K562 (cell line): ENCODE measurements at regions not wholly inside any gene's neighbourhood (a gene's known extent, or its start where the extent isn't known, plus 50 kb on each side); places are given as distances from the start of the nearest gene placed in this dataset.
"Not testable (repeated sequence)": the region's sequence is repeated elsewhere in the genome, so short reads cannot be mapped to it uniquely, and the experiment has no call there.

ENCODE experiments used
- CHD4 ChIP-seq: fragments of 200-600 bp; sonication (generic); IDR thresholded peaks from 3 replicates; pipeline ENCODE4 v1.6.1; 2012; ENCODE audit warnings: low read depth, mild to moderate bottlenecking, mixed read lengths, low read length, inconsistent platforms; ENCODE audit not compliant: insufficient read depth, insufficient replicate concordance, poor library complexity, severe bottlenecking
- CTBP1 ChIP-seq: fragments of 450-650 bp; IDR thresholded peaks from 2 replicates; pipeline ENCODE4 v1.6.1; 2016; ENCODE audit warnings: borderline replicate concordance
- CTCF ChIP-seq, 3 experiments: IDR thresholded peaks in 2 of 3; conservative IDR thresholded peaks in 1 of 3; 2 replicates each; pipeline ENCODE4 v1.5.1; 2011 to 2012; ENCODE audit warnings: low read length in 3 of 3, mild to moderate bottlenecking in 3 of 3, control low read depth in 2 of 3, improper control_type of control experiment in 1 of 3, inconsistent platforms in 1 of 3, low read depth in 1 of 3, mixed read lengths in 1 of 3, moderate library complexity in 1 of 3; ENCODE audit not compliant: insufficient read depth in 2 of 3
- EGR1 ChIP-seq: fragments of 450-650 bp; conservative IDR thresholded peaks from 2 replicates; pipeline ENCODE4 v1.6.1; 2017; ENCODE audit warnings: mild to moderate bottlenecking
- EP300 ChIP-seq: IDR thresholded peaks from 2 replicates; pipeline ENCODE4 v1.6.1; 2012; ENCODE audit warnings: low read length, improper control_type of control experiment
- EZH2 ChIP-seq: IDR thresholded peaks from 2 replicates; pipeline ENCODE4 v1.6.1; 2012; ENCODE audit warnings: low read depth, mild to moderate bottlenecking, inconsistent platforms, low read length, borderline replicate concordance
- FOXK1 ChIP-seq: sonication (generic); formaldehyde crosslinking; IDR thresholded peaks from 2 replicates; pipeline ENCODE4 v1.8.0; 2022; ENCODE audit warnings: missing genetic modification reagents, mild to moderate bottlenecking, borderline replicate concordance
- GABPB1 ChIP-seq: sonication (generic); formaldehyde crosslinking; IDR thresholded peaks from 2 replicates; pipeline ENCODE4 v1.8.0; 2022; ENCODE audit warnings: mild to moderate bottlenecking, missing genetic modification reagents
- MITF ChIP-seq: IDR thresholded peaks from 2 replicates; pipeline ENCODE4 v1.6.1; 2014; ENCODE audit warnings: antibody characterized with exemption
- MYC ChIP-seq, 2 experiments: fragments of 250-450 bp in 1 of 2; sonication (Bioruptor Pico) in 1 of 2; IDR thresholded peaks; 2 replicates each; pipeline versions ENCODE4 v1.5.1 to v1.6.1; 2012 to 2021; ENCODE audit warnings: low read depth in 2 of 2, borderline replicate concordance in 1 of 2, improper control_type of control experiment in 1 of 2, low read length in 1 of 2, mild to moderate bottlenecking in 1 of 2, moderate library complexity in 1 of 2
- SIN3A ChIP-seq, 2 experiments: fragments of 150-350 bp in 1 of 2; IDR thresholded peaks; 2 replicates each; pipeline ENCODE4 v1.6.1; 2011 to 2016; ENCODE audit warnings: borderline replicate concordance in 2 of 2, low read depth in 2 of 2, low read length in 2 of 2, mild to moderate bottlenecking in 2 of 2, moderate library complexity in 2 of 2; ENCODE audit not compliant: control insufficient read depth in 1 of 2
- TF ChIP-seq, protein P1 (sequence below): IDR thresholded peaks from 2 replicates; pipeline ENCODE4 v1.6.1; 2016; ENCODE audit warnings: missing genetic modification characterization, missing compliant biosample characterization

DNA sequence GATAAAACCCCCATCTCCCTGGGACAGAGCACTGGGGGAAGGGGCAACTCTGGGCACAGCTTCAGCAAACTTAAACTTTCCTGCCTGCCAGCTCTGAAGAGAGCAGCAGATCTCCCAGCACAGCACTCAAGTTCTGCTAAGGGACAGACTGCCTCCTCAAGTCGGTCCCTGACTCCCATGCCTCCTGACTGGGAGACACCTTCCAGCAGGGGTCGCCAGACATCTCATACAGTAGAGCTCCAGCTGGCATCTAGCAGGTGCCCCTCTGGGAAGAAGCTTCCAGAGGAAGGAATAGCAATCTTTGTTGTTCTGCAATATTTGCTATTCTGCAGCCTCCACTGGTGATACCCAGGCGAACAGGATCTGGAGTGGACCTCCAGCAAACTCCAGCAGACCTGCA is 194.7 kb downstream of the RFPL4B start:
- not testable (repeated sequence) for TF ChIP-seq SIN3A (IDR thresholded peaks at IDR 0.05; ENCODE audit: borderline replicate concordance in 2 of 2, control insufficient read depth in 1 of 2, low read depth in 2 of 2, low read length in 2 of 2); GABPB1 (CRISPR knock-in tag); CHD4; CTBP1; FOXK1 (CRISPR knock-in tag); MYC (IDR thresholded peaks at IDR 0.05; ENCODE audit: low read depth, low read length); MYC (CRISPR knock-in tag; IDR thresholded peaks at IDR 0.05; ENCODE audit: borderline replicate concordance, low read depth); EZH2; MITF; EGR1; EP300
- TF ChIP-seq CTCF (IDR thresholded peaks at IDR 0.05 in 2 of 3, conservative IDR thresholded peaks at IDR 0.05 in 1 of 3; ENCODE audit: insufficient read depth in 2 of 3, low read depth in 1 of 3, low read length in 3 of 3) = 0 out of 6 replicates have a peak, but pooled peaks of 1 of the 3 experiments have one; percentile 4
- TF ChIP-seq, protein P1, sequence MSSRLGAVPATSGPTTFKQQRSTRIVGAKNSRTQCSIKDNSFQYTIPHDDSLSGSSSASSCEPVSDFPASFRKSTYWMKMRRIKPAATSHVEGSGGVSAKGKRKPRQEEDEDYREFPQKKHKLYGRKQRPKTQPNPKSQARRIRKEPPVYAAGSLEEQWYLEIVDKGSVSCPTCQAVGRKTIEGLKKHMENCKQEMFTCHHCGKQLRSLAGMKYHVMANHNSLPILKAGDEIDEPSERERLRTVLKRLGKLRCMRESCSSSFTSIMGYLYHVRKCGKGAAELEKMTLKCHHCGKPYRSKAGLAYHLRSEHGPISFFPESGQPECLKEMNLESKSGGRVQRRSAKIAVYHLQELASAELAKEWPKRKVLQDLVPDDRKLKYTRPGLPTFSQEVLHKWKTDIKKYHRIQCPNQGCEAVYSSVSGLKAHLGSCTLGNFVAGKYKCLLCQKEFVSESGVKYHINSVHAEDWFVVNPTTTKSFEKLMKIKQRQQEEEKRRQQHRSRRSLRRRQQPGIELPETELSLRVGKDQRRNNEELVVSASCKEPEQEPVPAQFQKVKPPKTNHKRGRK (tag) = not testable (repeated sequence)
